Stimulated activated effector memory CD8-positive, alpha-beta T cell treated with anti-CD3 and anti-CD28 coated beads, Interleukin-12 subunit alpha, Interleukin-12 subunit beta, amount 100 ng/mL, for 72 hours (primary cell): ENCODE measurements at regions not wholly inside any gene's neighbourhood (a gene's known extent, or its start where the extent isn't known, plus 50 kb on each side); places are given as distances from the start of the nearest gene placed in this dataset.

Experiments
- ATAC-seq: fragments of 150-1000 bp; cut with Tn5 transposase; 2 replicates; pipeline ENCODE4 v1.10.0; 2021
- DNase-seq, 2 donors: peaks; one replicate each; pipeline ENCODE4 v3.0.0; 2021 to 2022; ENCODE audit warnings: low spot score in 2 of 2
- H3K27ac Mint-ChIP-seq: one replicate; pipeline ENCODE4 v1.8.0; 2022; ENCODE audit warnings: mild to moderate bottlenecking, mixed read lengths
- H3K36me3 Mint-ChIP-seq: one replicate; pipeline ENCODE4 v1.8.0; 2022; ENCODE audit warnings: mild to moderate bottlenecking, mixed read lengths
- H3K4me1 Mint-ChIP-seq: one replicate; pipeline ENCODE4 v1.8.0; 2022; ENCODE audit warnings: mixed read lengths
- H3K4me3 Mint-ChIP-seq: one replicate; pipeline ENCODE4 v1.8.0; 2022; ENCODE audit warnings: mild to moderate bottlenecking, mixed read lengths
- H3K9me3 Mint-ChIP-seq: one replicate; pipeline ENCODE4 v1.8.0; 2022; ENCODE audit warnings: mixed read lengths

DNA sequence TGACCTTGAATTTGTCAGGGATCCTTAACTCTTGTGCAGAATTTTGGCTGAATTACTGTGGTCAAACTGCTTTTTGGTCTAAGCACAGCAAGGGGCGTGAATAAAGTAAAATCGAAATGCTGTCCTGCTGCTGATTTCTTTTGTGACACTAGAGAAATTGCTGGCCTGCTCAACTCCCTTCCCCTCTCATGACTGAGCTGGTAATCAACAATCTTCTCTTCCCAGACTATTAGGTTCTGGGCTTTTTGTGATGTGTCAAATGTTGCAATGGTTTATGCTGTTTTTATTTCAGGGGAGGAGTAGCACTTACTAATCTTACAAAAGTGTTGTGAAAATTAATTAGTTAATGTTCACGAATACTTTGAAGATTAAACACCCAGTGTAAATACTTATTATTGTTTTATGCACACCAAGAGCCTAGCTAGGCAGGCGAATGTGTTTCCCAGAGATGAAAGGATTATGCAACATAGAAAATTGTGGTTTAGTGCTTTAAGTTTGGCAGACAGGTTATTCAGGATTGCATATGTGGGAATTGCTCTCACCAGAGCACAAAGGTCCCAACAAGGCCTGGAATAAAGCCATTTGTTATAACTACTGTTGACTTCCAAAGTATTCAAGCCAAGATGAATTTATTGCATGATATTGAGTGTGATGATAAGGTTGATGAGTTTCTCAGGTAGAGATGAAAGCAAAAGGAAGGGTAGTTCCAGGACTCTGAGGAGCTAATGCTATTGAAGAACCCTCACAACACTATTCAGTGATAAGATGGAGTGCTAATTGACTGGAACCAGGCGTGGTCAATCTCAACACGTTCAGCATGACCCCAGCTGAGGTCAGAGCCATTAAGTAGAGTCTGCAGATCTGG is 280.7 kb upstream of the ZNF608 start:
- DNase-seq (no peak), ATAC-seq (no peak)
- no peak overlapping the region for H3K4me3 Mint-ChIP-seq
- H3K9me3 Mint-ChIP-seq, result peaks cover 9% of the 10 kb centered on the region
- no peaks in the 10 kb centered on the region for H3K36me3 Mint-ChIP-seq
- no peak overlapping the region for H3K27ac Mint-ChIP-seq
- H3K4me1 Mint-ChIP-seq, result no peaks in the 10 kb centered on the region

DNA sequence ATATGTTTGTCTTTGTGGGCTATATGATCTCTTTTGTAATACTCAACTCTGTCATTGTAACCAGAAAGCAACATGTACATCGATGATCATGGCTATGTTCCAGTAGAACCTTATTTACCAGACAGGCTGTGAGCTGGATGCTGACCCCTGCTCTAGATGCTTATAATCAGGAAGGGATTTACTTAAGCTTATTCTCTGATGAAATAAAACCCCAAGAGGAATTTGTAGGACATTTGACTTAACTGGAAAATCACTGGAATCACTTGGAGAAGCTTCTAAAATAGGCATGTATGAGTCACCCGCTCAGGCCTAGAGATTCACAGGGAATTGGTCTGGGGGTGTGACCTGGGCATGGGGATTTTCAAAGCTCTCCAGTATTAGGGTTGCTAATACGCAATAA is 285.8 kb upstream of the ZNF608 start:
- Mint-ChIP-seq H3K27ac (no peak overlapping the region), H3K36me3 (no peaks in the 10 kb centered on the region), H3K4me3 (no peak overlapping the region), H3K4me1 (no peaks in the 10 kb centered on the region), H3K9me3 (peaks cover 19% of the 10 kb centered on the region)
- ATAC-seq (no peak), DNase-seq (no peak)

- H3K9me3 Mint-ChIP-seq, result peaks cover 16% of the 10 kb centered on the region
- no peaks in the 10 kb centered on the region for H3K4me1 Mint-ChIP-seq
- no peak overlapping the region for H3K27ac Mint-ChIP-seq
- no peaks in the 10 kb centered on the region for H3K36me3 Mint-ChIP-seq
- no peak overlapping the region for H3K4me3 Mint-ChIP-seq
- DNase-seq (no peak), ATAC-seq (no peak)
Observed at GRCh38 chr5:125033602-125034001, 287.2 kb upstream of the ZNF608 start.

DNA sequence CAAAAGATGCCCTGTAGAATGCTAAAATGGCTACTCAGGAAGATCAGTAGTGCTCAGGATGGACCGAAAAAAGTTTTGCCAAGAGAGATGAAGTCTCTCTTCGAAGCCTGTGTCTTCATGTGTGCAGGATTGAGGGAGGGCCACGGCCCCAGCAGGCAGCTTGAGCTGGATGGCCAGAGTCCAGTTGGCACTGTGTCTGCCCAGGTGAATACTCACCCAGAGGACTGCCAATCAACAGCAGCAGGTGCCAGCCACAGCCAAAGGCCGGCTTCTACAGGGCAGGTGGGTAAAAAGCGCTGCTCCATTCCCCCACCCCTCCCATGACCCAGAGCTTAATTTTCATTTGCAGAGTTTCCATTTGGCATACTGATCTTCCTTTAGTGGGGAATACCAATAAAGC is 287.9 kb upstream of the ZNF608 start:
- ATAC-seq, result no peak
- no peaks in the 10 kb centered on the region for H3K36me3 Mint-ChIP-seq
- H3K4me3 Mint-ChIP-seq, result no peak overlapping the region
- no peak for DNase-seq
- H3K27ac Mint-ChIP-seq, result no peak overlapping the region
- H3K4me1 Mint-ChIP-seq, result no peaks in the 10 kb centered on the region
- H3K9me3 Mint-ChIP-seq, result peaks cover 19% of the 10 kb centered on the region

DNA sequence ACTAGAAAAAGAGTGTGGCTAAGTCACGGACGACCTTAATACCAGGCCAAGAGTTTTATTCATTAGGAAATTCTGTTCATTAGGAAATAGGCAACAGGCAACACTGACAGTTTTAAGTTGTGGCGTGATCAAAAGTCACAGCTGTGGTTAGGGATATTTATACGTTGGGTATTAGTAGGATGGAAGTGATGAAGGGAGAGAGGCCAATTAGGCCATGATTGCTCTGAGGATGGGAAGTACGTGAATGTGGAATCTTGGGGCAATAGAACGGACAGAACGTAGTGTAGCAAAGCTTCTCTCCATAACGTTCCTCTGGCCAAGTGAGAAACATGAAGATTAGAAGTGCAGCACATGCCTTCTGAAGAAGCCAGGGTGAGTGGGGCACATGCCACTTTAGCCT is 290.1 kb upstream of the ZNF608 start:
- DNase-seq, result no peak
- Mint-ChIP-seq H3K4me3 (no peak overlapping the region), H3K36me3 (no peaks in the 10 kb centered on the region), H3K27ac (no peak overlapping the region), H3K4me1 (no peaks in the 10 kb centered on the region), H3K9me3 (peaks cover 21% of the 10 kb centered on the region)
- no peak for ATAC-seq

DNA sequence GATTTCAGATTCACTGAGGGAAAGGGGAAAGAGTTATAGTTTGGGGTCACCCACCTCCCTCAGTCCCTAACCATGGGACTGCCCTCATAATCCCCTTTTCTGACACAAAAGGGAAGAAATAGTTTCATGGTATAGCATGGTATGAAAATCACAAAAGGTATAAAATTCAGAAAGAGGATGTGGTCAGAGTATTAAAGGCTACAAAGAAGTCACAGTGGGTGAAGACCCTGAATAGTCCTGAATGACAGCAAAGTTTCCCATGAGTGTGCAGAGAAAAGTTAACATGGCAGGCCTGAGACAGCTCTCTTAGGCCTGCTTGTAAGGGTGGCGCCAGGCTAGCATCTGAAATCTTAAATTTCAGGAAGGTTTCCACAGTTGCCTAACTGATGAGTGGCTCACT is 290.6 kb upstream of the ZNF608 start:
- no peak for ATAC-seq
- Mint-ChIP-seq H3K4me3 (no peak overlapping the region), H3K9me3 (peaks cover 21% of the 10 kb centered on the region), H3K36me3 (no peaks in the 10 kb centered on the region), H3K27ac (no peak overlapping the region), H3K4me1 (no peaks in the 10 kb centered on the region)
- DNase-seq, result no peak

GRCh38 chr5:125037530-125037929 is 291.1 kb upstream of the ZNF608 start:
- Mint-ChIP-seq H3K4me1 (no peaks in the 10 kb centered on the region), H3K4me3 (no peak overlapping the region), H3K27ac (no peak overlapping the region), H3K36me3 (no peaks in the 10 kb centered on the region), H3K9me3 (peaks cover 21% of the 10 kb centered on the region)
- no peak for ATAC-seq
- DNase-seq, result no peak

GRCh38 chr5:125038477-125038876 is 292.0 kb upstream of the ZNF608 start:
- no peak overlapping the region for H3K27ac Mint-ChIP-seq
- peaks cover 21% of the 10 kb centered on the region for H3K9me3 Mint-ChIP-seq
- DNase-seq, result no peak
- H3K36me3 Mint-ChIP-seq, result no peaks in the 10 kb centered on the region
- ATAC-seq, result no peak
- H3K4me3 Mint-ChIP-seq, result no peak overlapping the region
- no peaks in the 10 kb centered on the region for H3K4me1 Mint-ChIP-seq

DNA sequence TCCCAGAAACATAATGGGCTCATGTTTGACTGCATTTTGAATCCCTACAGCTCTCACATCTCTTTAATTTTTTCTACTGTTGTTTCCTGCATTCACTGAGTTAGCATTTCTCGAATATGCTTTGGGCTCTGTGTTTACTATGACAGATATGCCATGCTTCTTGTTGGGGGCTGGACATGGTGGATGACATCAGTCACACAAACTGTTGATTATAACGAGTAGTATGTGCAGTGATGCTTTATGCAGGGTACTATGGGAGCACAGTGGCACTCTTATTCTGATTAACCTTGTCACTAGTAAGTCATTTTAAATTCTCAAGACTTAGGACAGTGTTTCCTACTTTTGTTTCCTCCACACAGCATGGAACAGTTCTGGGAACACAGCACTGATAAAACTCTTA is 295.4 kb upstream of the ZNF608 start:
- Mint-ChIP-seq H3K4me3 (no peak overlapping the region), H3K36me3 (no peaks in the 10 kb centered on the region), H3K27ac (no peak overlapping the region), H3K4me1 (no peaks in the 10 kb centered on the region), H3K9me3 (peaks cover 11% of the 10 kb centered on the region)
- ATAC-seq (no peak), DNase-seq (no peak)

- ATAC-seq (no peak), DNase-seq (no peak)
- Mint-ChIP-seq H3K27ac (no peak overlapping the region), H3K9me3 (peaks cover 10% of the 10 kb centered on the region), H3K36me3 (no peaks in the 10 kb centered on the region), H3K4me3 (no peak overlapping the region), H3K4me1 (no peaks in the 10 kb centered on the region)
Observed at GRCh38 chr5:125042261-125042890, 295.9 kb upstream of the ZNF608 start.

DNA sequence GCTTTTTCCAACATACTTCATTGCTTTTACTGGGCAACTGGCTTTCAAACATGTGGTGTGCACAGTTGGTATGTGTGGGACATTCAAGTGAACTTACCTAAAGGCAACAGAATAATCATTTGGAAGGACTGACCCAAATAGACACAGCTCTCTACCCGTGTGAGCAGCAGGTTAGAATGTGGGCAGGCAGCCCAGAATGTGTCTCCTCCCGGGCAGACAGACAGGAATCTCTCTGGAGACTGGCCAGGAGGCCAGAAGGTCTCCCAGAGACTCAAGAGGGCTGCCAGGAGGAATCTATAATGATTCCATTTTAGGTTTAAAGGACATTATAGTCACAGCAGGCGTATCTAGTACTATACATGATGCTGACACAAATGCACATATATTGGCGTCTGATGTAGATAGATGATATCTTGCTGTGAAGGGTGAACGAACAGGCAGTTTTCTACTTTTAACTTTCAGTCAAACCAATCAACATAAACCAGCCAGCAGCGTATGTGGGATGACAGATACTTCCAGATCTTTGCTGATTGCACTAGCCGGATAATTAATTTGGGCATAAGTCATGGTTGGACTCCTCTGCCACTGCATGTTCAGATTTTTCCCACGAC is 297.4 kb upstream of the ZNF608 start:
- DNase-seq, result no peak
- H3K4me3 Mint-ChIP-seq, result no peak overlapping the region
- H3K4me1 Mint-ChIP-seq, result no peaks in the 10 kb centered on the region
- H3K9me3 Mint-ChIP-seq, result peaks cover 10% of the 10 kb centered on the region
- no peak for ATAC-seq
- no peak overlapping the region for H3K27ac Mint-ChIP-seq
- H3K36me3 Mint-ChIP-seq, result no peaks in the 10 kb centered on the region

DNA sequence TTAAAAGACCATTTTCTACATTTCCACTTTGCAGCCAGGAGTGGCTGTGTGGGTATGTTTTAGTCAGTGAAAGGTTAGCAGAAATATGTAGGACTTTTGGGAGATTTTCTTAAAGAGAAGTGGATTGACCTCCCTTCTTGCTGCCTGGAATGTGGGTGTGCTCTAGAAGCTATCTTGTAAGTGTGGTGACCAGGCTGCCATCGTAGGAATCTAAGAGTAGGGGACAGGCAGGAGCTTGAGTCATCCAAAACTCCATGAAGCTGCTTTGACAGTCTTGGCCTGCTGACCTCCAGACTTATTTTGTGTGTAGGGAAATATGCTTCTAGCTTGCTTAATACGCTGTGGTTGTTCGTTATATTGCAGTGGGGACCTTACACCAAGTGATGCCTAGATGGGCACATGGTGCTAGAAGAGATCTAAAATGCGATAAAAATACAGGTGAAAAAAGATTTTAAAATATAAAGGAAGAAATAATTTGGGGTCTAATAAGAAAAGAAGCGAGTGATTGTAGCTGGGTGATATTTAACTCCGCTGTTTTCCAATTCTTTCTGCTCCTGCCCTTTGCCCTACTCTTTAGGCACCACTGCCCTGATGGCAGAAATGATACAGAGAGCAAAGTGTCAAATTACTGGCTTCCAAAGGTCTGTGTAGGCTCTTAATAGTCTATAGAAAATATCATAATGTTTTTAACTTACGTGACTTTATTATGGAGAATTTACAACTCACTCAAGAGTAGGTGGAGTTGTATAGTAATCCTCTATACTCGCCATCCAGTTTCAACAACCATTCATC is 298.2 kb upstream of the ZNF608 start:
- Mint-ChIP-seq H3K4me3 (no peak overlapping the region), H3K36me3 (no peaks in the 10 kb centered on the region), H3K9me3 (peaks cover 3% of the 10 kb centered on the region), H3K4me1 (no peaks in the 10 kb centered on the region), H3K27ac (no peak overlapping the region)
- no peak for ATAC-seq
- DNase-seq, result no peak

DNA sequence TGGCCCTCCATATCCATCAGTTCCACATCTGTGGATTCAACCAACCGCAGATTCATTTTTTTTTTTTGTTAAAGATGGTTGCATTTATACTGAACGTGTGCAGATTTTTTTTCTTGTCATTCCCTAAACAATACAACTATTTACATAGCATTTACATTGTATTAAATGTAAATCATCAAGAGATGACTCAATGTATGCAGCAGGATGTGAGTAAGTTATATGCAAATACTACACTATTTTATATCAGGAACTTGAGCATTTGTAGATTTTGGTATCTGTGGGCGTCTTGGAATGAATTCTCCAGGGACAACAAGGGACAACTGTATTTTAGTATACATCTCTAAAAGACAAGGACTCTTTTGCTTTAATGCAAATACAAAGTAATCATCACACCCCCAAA is 299.2 kb upstream of the ZNF608 start:
- DNase-seq (no peak), ATAC-seq (no peak)
- Mint-ChIP-seq H3K9me3 (peaks cover 3% of the 10 kb centered on the region), H3K27ac (no peak overlapping the region), H3K36me3 (no peaks in the 10 kb centered on the region), H3K4me3 (no peak overlapping the region), H3K4me1 (no peaks in the 10 kb centered on the region)

GRCh38 chr5:125046838-125047237 is 300.4 kb upstream of the ZNF608 start:
- H3K9me3 Mint-ChIP-seq, result peaks cover 3% of the 10 kb centered on the region
- DNase-seq, result no peak
- ATAC-seq, result no peak

GRCh38 chr5:125047871-125048270 is 301.4 kb upstream of the ZNF608 start:
- peaks cover 3% of the 10 kb centered on the region for H3K9me3 Mint-ChIP-seq
- no peaks in the 10 kb centered on the region for H3K36me3 Mint-ChIP-seq
- no peak overlapping the region for H3K4me3 Mint-ChIP-seq
- H3K27ac Mint-ChIP-seq, result no peak overlapping the region
- DNase-seq, result no peak
- ATAC-seq, result no peak
- H3K4me1 Mint-ChIP-seq, result no peaks in the 10 kb centered on the region

More at GRCh38 chr5:125046838-125047237, 300.4 kb upstream of the ZNF608 start:
- Mint-ChIP-seq H3K27ac (no peak overlapping the region), H3K4me3 (no peak overlapping the region), H3K36me3 (no peaks in the 10 kb centered on the region), H3K4me1 (no peaks in the 10 kb centered on the region)
